ENCODE measurements at regions not wholly inside any gene's neighbourhood (a gene's known extent, or its start where the extent isn't known, plus 50 kb on each side); places are given as distances from the start of the nearest gene placed in this dataset.

GRCh38 chr4:116362583-116362982, 722.8 kb downstream of the TRAM1L1 start:
- TF ChIP-seq CTCF (IDR thresholded peaks at IDR 0.05): no peak
- TF ChIP-seq POLR2AphosphoS5 (IDR thresholded peaks at IDR 0.05): no peak
- no peak for TF ChIP-seq POLR2A (IDR thresholded peaks at IDR 0.05)
- TF ChIP-seq EP300 (IDR thresholded peaks at IDR 0.05): no peak

All from sigmoid colon (tissue), 4 donors.